T-helper 1 cell treated with Interleukin-12 subunit alpha and Interleukin-12 subunit beta and Interleukin-4 antibody, amounts not matched to agents 30 μg/mL and 1 μg/mL, for 36 hours (primary cell): ENCODE measurements at regions not wholly inside any gene's neighbourhood (a gene's known extent, or its start where the extent isn't known, plus 50 kb on each side); places are given as distances from the start of the nearest gene placed in this dataset.
"Not testable (repeated sequence)": the region's sequence is repeated elsewhere in the genome, so short reads cannot be mapped to it uniquely, and the experiment has no call there.

Source experiments
- H3K27ac Mint-ChIP-seq: one replicate; pipeline ENCODE4 v1.8.0; 2021; ENCODE audit warnings: mild to moderate bottlenecking, mixed read lengths
- H3K27me3 Mint-ChIP-seq: one replicate; pipeline ENCODE4 v1.8.0; 2021; ENCODE audit warnings: low read depth, mixed read lengths
- H3K36me3 Mint-ChIP-seq: one replicate; pipeline ENCODE4 v1.8.0; 2021; ENCODE audit warnings: low read depth, mixed read lengths
- H3K4me1 Mint-ChIP-seq: one replicate; pipeline ENCODE4 v1.8.0; 2021; ENCODE audit warnings: low read depth, mixed read lengths
- H3K4me3 Mint-ChIP-seq: one replicate; pipeline ENCODE4 v1.8.0; 2021; ENCODE audit warnings: mild to moderate bottlenecking, moderate library complexity, mixed read lengths
- H3K9me3 Mint-ChIP-seq: one replicate; pipeline ENCODE4 v1.8.0; 2021; ENCODE audit warnings: mixed read lengths

GRCh38 chr4:160347197-160347596, 1244.3 kb downstream of the RAPGEF2 start:
- Mint-ChIP-seq H3K4me1 (no peaks in the 10 kb centered on the region), H3K36me3 (no peaks in the 10 kb centered on the region), H3K27ac (no peak overlapping the region), H3K9me3 (no peaks in the 10 kb centered on the region), H3K4me3 (no peak overlapping the region), H3K27me3 (no peaks in the 10 kb centered on the region)

DNA sequence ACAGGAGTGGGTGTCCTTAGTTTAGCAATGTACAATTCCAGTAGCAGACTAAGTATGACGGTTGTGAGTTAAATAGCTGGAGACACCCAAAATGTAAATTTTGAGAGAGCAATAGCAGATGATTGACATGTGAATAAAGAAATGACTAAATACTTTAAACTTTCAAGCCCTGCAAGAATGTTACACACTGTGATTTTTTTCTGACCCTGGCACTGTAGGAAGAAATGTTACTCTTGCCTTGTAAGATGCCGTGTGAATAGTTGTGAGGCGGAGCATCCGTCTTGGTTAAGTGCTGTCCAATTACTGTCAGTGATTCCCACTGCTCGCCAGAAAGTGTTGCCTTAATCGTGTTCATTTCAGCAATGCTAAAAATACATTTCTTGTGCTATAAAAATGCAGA, 1248.1 kb downstream of the RAPGEF2 start:
- H3K27ac Mint-ChIP-seq, result no peak overlapping the region
- H3K9me3 Mint-ChIP-seq, result peaks cover 2% of the 10 kb centered on the region
- no peaks in the 10 kb centered on the region for H3K36me3 Mint-ChIP-seq
- no peaks in the 10 kb centered on the region for H3K27me3 Mint-ChIP-seq
- H3K4me3 Mint-ChIP-seq, result no peak overlapping the region
- no peaks in the 10 kb centered on the region for H3K4me1 Mint-ChIP-seq

GRCh38 chr4:160352637-160353036, 1249.8 kb downstream of the RAPGEF2 start:
- H3K4me1 Mint-ChIP-seq, result no peaks in the 10 kb centered on the region
- H3K9me3 Mint-ChIP-seq, result peaks cover 3% of the 10 kb centered on the region
- no peak overlapping the region for H3K4me3 Mint-ChIP-seq
- H3K27me3 Mint-ChIP-seq, result no peaks in the 10 kb centered on the region
- no peak overlapping the region for H3K27ac Mint-ChIP-seq
- no peaks in the 10 kb centered on the region for H3K36me3 Mint-ChIP-seq

GRCh38 chr4:160353548-160353947, 1250.7 kb downstream of the RAPGEF2 start:
- Mint-ChIP-seq H3K27ac (no peak overlapping the region), H3K27me3 (no peaks in the 10 kb centered on the region), H3K36me3 (no peaks in the 10 kb centered on the region), H3K9me3 (peaks cover 3% of the 10 kb centered on the region), H3K4me3 (no peak overlapping the region), H3K4me1 (no peaks in the 10 kb centered on the region)

- Mint-ChIP-seq H3K4me3 (no peak overlapping the region), H3K36me3 (no peaks in the 10 kb centered on the region), H3K27ac (no peak overlapping the region), H3K9me3 (peaks cover 5% of the 10 kb centered on the region), H3K27me3 (no peaks in the 10 kb centered on the region), H3K4me1 (no peaks in the 10 kb centered on the region)
Observed at GRCh38 chr4:160362478-160362877, 1259.6 kb downstream of the RAPGEF2 start.

GRCh38 chr4:160364217-160364616, 1261.3 kb downstream of the RAPGEF2 start:
- Mint-ChIP-seq H3K4me1 (no peaks in the 10 kb centered on the region), H3K4me3 (no peak overlapping the region), H3K27me3 (no peaks in the 10 kb centered on the region), H3K36me3 (no peaks in the 10 kb centered on the region), H3K27ac (no peak overlapping the region), H3K9me3 (peaks cover 12% of the 10 kb centered on the region)

DNA sequence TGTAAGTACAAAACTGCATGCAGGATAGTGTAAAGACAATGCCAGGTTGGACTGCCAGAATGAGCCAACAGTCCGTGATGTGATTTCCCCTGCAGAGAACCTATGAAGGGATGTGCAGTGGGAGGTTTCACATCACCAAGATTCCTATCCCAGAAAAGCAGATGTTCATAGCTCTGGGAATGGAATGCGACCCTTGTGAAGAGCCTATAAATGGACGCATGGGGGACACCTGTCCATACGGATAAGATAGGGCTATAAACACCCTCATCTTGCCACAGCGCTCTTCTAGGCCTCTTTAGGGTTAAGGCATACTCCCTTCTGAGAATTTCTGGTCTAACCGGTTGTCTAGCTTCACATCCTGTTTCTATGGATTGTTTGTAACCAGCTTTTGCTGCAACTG, 1261.8 kb downstream of the RAPGEF2 start:
- not testable (repeated sequence) for H3K27ac Mint-ChIP-seq, H3K27me3 Mint-ChIP-seq, H3K4me3 Mint-ChIP-seq, H3K4me1 Mint-ChIP-seq, H3K36me3 Mint-ChIP-seq
- H3K9me3 Mint-ChIP-seq, result peaks cover 12% of the 10 kb centered on the region

DNA sequence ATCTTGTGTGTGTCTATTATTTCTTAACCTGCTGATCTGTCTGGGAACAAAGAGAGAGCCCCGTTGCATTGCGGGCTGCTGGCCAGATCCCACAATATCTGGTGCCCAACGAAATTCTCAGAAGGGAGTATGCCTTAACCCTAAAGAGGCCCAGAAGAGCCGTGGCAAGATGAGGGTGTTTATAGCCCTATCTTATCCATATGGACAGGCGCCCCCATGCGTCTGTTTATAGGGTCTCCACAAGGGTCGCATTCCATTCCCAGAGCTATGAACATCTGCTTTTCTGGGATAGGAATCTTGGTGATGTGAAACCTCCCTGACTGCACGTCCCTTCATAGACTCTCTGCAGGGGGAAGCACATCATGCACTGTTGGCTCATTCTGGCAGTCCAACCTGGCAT, 1262.5 kb downstream of the RAPGEF2 start:
- not testable (repeated sequence) for H3K4me1 Mint-ChIP-seq, H3K27me3 Mint-ChIP-seq, H3K4me3 Mint-ChIP-seq, H3K27ac Mint-ChIP-seq, H3K36me3 Mint-ChIP-seq
- H3K9me3 Mint-ChIP-seq, result peaks cover 12% of the 10 kb centered on the region

DNA sequence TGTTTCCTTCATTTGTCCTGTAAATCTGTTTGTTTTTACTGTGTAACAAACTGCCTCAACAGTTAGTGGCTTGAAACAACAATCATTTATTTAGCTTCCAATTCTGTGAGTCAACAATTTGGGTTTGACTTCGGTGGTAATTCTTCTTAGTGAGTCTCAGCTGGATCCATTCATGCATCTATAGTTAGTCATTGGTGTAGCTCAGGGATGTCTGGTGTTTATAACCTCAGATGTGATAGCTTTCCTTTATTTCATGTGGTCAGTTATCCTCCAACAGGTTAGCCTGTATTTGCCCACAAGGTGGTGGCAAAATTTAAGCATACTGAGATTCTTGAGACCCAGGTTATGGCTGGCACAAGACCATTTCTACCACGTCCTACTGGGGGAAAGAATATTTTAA, 1267.2 kb downstream of the RAPGEF2 start:
- H3K4me3 Mint-ChIP-seq, result no peak overlapping the region
- H3K27me3 Mint-ChIP-seq, result no peaks in the 10 kb centered on the region
- H3K27ac Mint-ChIP-seq, result no peak overlapping the region
- H3K36me3 Mint-ChIP-seq, result no peaks in the 10 kb centered on the region
- H3K4me1 Mint-ChIP-seq, result no peaks in the 10 kb centered on the region
- peaks cover 10% of the 10 kb centered on the region for H3K9me3 Mint-ChIP-seq

GRCh38 chr4:160371446-160371845, 1268.6 kb downstream of the RAPGEF2 start:
- Mint-ChIP-seq H3K27me3 (no peaks in the 10 kb centered on the region), H3K36me3 (no peaks in the 10 kb centered on the region), H3K4me1 (no peaks in the 10 kb centered on the region), H3K9me3 (peaks cover 10% of the 10 kb centered on the region), H3K4me3 (no peak overlapping the region), H3K27ac (no peak overlapping the region)

- no peaks in the 10 kb centered on the region for H3K27me3 Mint-ChIP-seq
- no peak overlapping the region for H3K27ac Mint-ChIP-seq
- H3K9me3 Mint-ChIP-seq, result peaks cover 10% of the 10 kb centered on the region
- no peak overlapping the region for H3K4me3 Mint-ChIP-seq
- H3K36me3 Mint-ChIP-seq, result no peaks in the 10 kb centered on the region
- H3K4me1 Mint-ChIP-seq, result no peaks in the 10 kb centered on the region
Observed at GRCh38 chr4:160372390-160372789, 1269.5 kb downstream of the RAPGEF2 start.

DNA sequence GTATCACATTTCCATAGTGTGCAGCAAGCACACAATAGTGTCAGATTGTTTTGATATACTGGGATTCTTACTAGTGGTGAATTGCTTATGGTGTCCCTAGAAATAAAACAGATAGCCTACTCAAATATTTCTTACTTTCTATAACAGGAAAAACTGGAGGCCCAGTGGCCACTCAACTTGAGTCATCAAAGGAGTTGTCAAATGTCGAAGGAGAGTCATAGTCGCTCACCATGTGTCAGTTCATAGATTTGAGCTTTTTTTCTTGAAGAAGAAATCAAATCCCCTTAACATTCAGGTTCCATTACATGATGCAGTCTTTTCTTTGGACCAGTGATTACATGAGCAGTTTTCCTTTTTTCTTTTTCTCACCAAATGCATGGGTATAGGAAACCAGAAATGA, 1271.0 kb downstream of the RAPGEF2 start:
- H3K9me3 Mint-ChIP-seq, result peaks cover 6% of the 10 kb centered on the region
- no peak overlapping the region for H3K4me3 Mint-ChIP-seq
- H3K27me3 Mint-ChIP-seq, result no peaks in the 10 kb centered on the region
- H3K27ac Mint-ChIP-seq, result no peak overlapping the region
- H3K4me1 Mint-ChIP-seq, result no peaks in the 10 kb centered on the region
- H3K36me3 Mint-ChIP-seq, result no peaks in the 10 kb centered on the region

DNA sequence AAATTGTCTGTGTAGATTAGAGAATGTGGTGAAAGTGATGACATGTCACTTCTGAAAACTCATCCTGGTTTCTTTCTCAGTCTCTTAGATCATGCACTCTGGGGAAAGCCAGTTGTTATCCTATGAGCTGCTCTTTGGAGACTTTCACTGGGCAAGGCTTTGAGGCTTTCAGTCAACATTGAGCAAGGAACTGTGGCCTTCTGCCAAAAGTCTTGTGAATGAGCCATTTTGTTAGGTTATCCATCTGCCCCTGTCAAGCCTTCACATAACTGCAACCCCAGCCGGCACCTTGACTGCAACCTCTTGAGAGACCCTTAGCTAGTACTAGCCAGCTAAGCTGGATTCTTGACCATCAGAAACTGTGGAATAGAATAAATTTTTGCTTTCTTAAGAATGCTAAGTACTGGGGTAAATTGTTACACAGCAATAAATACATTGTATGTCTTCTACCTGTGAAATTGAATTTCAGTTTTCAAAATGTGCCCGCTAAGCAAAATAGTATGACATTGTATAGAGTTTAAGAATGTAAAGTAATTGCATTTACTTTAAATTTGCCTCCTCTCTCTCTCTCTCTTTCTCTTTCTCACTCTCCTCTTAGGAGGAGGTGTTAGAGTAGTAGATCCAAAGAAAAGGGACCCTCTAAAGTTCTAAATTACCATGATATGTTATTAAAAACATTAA, 1273.0 kb downstream of the RAPGEF2 start:
- Mint-ChIP-seq H3K4me1 (no peaks in the 10 kb centered on the region), H3K4me3 (no peak overlapping the region), H3K9me3 (peaks cover 3% of the 10 kb centered on the region), H3K27me3 (no peaks in the 10 kb centered on the region), H3K36me3 (no peaks in the 10 kb centered on the region), H3K27ac (no peak overlapping the region)

GRCh38 chr4:160386846-160387245, 1284.0 kb downstream of the RAPGEF2 start:
- no peaks in the 10 kb centered on the region for H3K4me1 Mint-ChIP-seq
- H3K27ac Mint-ChIP-seq, result no peak overlapping the region
- no peak overlapping the region for H3K4me3 Mint-ChIP-seq
- H3K36me3 Mint-ChIP-seq, result no peaks in the 10 kb centered on the region
- H3K9me3 Mint-ChIP-seq, result peaks cover 17% of the 10 kb centered on the region
- H3K27me3 Mint-ChIP-seq, result no peaks in the 10 kb centered on the region

DNA sequence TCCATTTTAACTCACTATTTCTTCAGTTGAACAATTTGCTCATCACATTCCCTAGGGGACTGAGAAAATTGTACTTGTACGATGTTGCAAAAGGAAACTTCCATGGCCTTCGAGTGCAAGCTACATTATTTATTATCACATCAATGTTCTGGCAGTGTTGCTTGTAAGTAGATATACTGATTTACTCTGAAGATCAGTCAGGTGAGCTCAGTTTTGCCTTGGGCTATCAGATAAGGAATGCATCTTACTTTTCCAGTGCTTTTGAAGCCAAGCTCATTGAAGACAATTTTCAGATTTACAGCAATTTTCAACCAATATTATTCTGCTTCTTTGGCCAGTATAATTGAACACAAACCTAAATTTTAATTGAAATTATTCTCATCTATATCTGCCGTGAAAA, 1296.9 kb downstream of the RAPGEF2 start:
- no peak overlapping the region for H3K4me3 Mint-ChIP-seq
- no peaks in the 10 kb centered on the region for H3K27me3 Mint-ChIP-seq
- peaks cover 7% of the 10 kb centered on the region for H3K9me3 Mint-ChIP-seq
- H3K4me1 Mint-ChIP-seq, result no peaks in the 10 kb centered on the region
- no peak overlapping the region for H3K27ac Mint-ChIP-seq
- H3K36me3 Mint-ChIP-seq, result no peaks in the 10 kb centered on the region

DNA sequence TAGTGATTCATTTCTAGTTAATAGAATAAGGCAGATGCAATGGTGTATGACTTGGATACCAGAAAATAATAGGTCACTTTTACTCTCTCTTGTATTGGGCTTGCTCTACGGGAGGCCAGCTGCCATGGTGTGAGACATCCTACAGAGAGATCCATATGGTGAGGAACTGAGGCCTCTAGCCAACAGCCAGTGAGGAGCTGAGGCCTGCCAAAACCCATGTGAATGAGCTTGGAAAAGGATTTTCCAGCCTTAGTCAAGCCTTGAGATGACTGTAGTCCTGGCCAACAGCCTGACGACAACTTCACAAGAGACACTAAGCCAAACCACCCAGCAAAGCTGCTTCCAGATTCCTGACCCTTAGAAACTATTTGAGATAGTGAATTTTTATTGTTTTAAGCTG, 1300.2 kb downstream of the RAPGEF2 start:
- H3K36me3 Mint-ChIP-seq, result no peaks in the 10 kb centered on the region
- H3K4me3 Mint-ChIP-seq, result no peak overlapping the region
- H3K4me1 Mint-ChIP-seq, result no peaks in the 10 kb centered on the region
- H3K27ac Mint-ChIP-seq, result no peak overlapping the region
- no peaks in the 10 kb centered on the region for H3K27me3 Mint-ChIP-seq
- H3K9me3 Mint-ChIP-seq, result peaks cover 11% of the 10 kb centered on the region
